ENCODE measurements at regions not wholly inside any gene's neighbourhood (a gene's known extent, or its start where the extent isn't known, plus 50 kb on each side); places are given as distances from the start of the nearest gene placed in this dataset.

DNA sequence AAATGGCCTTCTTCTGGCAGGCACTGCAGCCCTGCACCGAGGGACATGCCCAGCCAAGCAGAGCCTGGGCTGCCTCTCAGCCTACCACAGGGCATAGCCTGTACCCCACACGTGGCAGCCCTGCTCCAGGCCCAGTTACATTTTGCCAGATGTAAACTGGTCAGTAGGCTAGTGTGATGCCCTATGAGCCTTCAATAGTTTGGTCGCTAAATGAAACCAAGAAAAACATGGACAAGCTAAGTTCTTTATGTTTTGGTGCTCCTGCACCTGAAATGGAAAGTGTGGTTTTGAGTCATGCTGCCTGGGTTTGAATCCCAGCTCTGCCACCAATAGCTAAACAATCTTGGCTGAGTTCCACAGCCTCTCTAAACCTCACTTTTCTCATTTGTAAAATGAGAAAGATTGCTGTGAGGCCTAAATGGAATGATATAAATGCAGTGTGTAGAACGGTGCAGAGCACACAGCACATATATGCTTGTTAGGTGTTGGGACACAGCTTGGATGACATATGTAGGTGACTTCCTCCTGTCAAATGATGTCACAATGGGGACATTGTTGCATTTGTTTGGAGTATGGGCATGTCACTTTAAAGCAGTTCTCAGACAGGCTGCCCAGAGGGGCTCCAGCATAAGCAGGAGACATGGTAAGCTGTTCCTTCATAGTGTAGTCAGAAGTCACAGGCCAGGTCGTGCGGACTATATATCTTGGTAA lies 57.4 kb downstream of the ZBTB38 start:
- peaks cover 10% of the 10 kb centered on the region for H3K36me3 Mint-ChIP-seq (ENCODE audit: low read depth, unreplicated experiment)
- H3K4me1 ChIP-seq (ENCODE audit: insufficient read depth, low read length) = peaks cover 34% of the 10 kb centered on the region
- peaks cover 86% of the 10 kb centered on the region for H3K79me2 ChIP-seq (ENCODE audit: insufficient read depth, low read length)
- no peak overlapping the region for H3K27ac Mint-ChIP-seq (ENCODE audit: unreplicated experiment)
- H3K9me3 Mint-ChIP-seq (ENCODE audit: unreplicated experiment) = no peaks in the 10 kb centered on the region
- H2AFZ ChIP-seq (ENCODE audit: low read depth, low read length) = no peak overlapping the region
- no peaks in the 10 kb centered on the region for H3K27me3 ChIP-seq (ENCODE audit: insufficient read depth, low read length)
- no peak for TF ChIP-seq EZH2 (IDR thresholded peaks at IDR 0.05; ENCODE audit: insufficient read depth, low read length)
- TF ChIP-seq, protein P1, sequence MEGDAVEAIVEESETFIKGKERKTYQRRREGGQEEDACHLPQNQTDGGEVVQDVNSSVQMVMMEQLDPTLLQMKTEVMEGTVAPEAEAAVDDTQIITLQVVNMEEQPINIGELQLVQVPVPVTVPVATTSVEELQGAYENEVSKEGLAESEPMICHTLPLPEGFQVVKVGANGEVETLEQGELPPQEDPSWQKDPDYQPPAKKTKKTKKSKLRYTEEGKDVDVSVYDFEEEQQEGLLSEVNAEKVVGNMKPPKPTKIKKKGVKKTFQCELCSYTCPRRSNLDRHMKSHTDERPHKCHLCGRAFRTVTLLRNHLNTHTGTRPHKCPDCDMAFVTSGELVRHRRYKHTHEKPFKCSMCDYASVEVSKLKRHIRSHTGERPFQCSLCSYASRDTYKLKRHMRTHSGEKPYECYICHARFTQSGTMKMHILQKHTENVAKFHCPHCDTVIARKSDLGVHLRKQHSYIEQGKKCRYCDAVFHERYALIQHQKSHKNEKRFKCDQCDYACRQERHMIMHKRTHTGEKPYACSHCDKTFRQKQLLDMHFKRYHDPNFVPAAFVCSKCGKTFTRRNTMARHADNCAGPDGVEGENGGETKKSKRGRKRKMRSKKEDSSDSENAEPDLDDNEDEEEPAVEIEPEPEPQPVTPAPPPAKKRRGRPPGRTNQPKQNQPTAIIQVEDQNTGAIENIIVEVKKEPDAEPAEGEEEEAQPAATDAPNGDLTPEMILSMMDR (IDR thresholded peaks at IDR 0.05; ENCODE audit: insufficient read depth, low read depth, low read length) = no peak
- H3K27ac ChIP-seq (ENCODE audit: low read depth, low read length) = peak overlapping the region; percentile 40
- peaks cover 24% of the 10 kb centered on the region for H3K4me1 Mint-ChIP-seq (ENCODE audit: low read depth, unreplicated experiment)
- H3K27me3 Mint-ChIP-seq (ENCODE audit: low read depth, unreplicated experiment) = no peaks in the 10 kb centered on the region
- peaks cover 9% of the 10 kb centered on the region for H4K20me1 ChIP-seq (ENCODE audit: insufficient read depth, low read length)
- H3K4me3 Mint-ChIP-seq (ENCODE audit: unreplicated experiment) = no peak overlapping the region
- peaks cover 20% of the 10 kb centered on the region for H3K36me3 ChIP-seq (ENCODE audit: insufficient read depth, low read length)
- no peaks in the 10 kb centered on the region for H3K9me3 ChIP-seq (ENCODE audit: insufficient read depth, low read depth, low read length)
- FAIRE-seq (no peak), DNase-seq (ENCODE audit: low read depth) (peak; percentile 68)
- H3K9ac ChIP-seq (ENCODE audit: low read length) = peak overlapping the region; percentile 28
- no peak overlapping the region for H3K4me3 ChIP-seq (ENCODE audit: insufficient read depth, low read depth, low read length)
- peak overlapping the region; percentile 27 for H3K4me2 ChIP-seq (ENCODE audit: low read length)

DNA sequence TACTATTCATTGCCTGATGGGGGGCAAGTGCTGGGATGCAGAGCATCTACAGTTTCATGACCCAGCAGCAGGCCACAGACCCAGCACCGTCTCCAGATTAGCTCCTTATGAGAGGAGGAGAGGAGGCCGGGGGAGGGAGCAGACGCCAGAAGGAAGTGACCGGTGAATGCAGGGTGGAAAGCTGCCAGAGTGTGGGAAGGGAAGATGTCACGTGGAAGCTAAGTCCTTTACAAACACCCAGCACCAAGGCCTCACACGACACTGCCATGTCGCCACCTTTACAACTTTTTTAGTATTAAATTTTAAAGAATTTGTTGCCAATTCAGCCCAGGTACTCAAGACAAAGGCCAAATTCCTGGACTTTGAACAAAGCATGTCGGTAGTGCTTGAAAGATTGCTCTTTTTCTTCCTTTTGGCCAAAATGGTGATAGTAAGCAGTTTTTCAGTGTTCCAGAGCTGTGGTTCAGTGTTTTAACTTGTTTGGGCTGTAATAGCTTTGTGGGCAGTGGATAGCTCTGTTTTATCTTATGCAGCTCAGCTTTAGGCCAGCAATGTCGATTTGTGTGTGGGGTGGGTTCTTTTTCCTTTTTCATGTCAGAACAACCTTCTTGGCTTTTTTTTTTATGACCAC lies 58.2 kb downstream of the ZBTB38 start:
- peaks cover 9% of the 10 kb centered on the region for H4K20me1 ChIP-seq (ENCODE audit: insufficient read depth, low read length)
- no peak overlapping the region for H3K4me3 ChIP-seq (ENCODE audit: insufficient read depth, low read depth, low read length)
- H3K9me3 ChIP-seq (ENCODE audit: insufficient read depth, low read depth, low read length) = no peaks in the 10 kb centered on the region
- FAIRE-seq = no peak
- Mint-ChIP-seq H3K4me1 (ENCODE audit: low read depth, unreplicated experiment) (peaks cover 21% of the 10 kb centered on the region), H3K27me3 (ENCODE audit: low read depth, unreplicated experiment) (no peaks in the 10 kb centered on the region), H3K9me3 (ENCODE audit: unreplicated experiment) (no peaks in the 10 kb centered on the region), H3K36me3 (ENCODE audit: low read depth, unreplicated experiment) (peaks cover 10% of the 10 kb centered on the region), H3K27ac (ENCODE audit: unreplicated experiment) (peak overlapping the region; percentile 1), H3K4me3 (ENCODE audit: unreplicated experiment) (peak overlapping the region; percentile 27)
- no peak overlapping the region for H2AFZ ChIP-seq (ENCODE audit: low read depth, low read length)
- H3K79me2 ChIP-seq (ENCODE audit: insufficient read depth, low read length) = peaks cover 87% of the 10 kb centered on the region
- H3K9ac ChIP-seq (ENCODE audit: low read length) = peak overlapping the region; percentile 28
- H3K27me3 ChIP-seq (ENCODE audit: insufficient read depth, low read length) = no peaks in the 10 kb centered on the region
- peaks cover 30% of the 10 kb centered on the region for H3K4me1 ChIP-seq (ENCODE audit: insufficient read depth, low read length)
- TF ChIP-seq EZH2 (IDR thresholded peaks at IDR 0.05; ENCODE audit: insufficient read depth, low read length) = no peak
- TF ChIP-seq, protein P1 (IDR thresholded peaks at IDR 0.05; ENCODE audit: insufficient read depth, low read depth, low read length) = no peak
- H3K27ac ChIP-seq (ENCODE audit: low read depth, low read length) = peak overlapping the region; percentile 40
- H3K36me3 ChIP-seq (ENCODE audit: insufficient read depth, low read length) = peaks cover 20% of the 10 kb centered on the region
- DNase-seq (ENCODE audit: low read depth) = peak; percentile 75
- H3K4me2 ChIP-seq (ENCODE audit: low read length) = peak overlapping the region; percentile 27

DNA sequence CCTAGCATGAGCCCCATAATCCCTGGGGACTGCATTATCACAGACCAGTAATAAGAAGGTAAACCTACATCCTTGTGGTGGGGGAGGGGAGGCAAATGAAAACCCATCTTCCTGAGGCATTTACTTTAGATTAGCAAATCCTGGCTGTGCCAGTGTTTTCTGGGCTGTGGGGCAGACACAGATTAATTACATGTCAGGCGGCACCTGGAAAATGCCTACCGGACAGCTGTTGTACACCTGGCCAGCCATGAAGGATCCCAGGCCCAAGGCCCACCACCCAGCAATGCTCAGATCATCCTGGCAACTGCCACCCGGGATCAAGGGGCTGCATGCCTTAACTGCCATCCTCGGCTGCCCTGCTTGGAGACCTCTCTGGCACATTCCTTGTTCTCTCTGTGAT lies 59.1 kb upstream of the RASA2 start:
- FAIRE-seq (no peak), DNase-seq (ENCODE audit: low read depth) (no peak)
- Histone ChIP-seq H3K9ac (ENCODE audit: low read length) (no peak overlapping the region), H3K4me2 (ENCODE audit: low read length) (no peak overlapping the region), H3K27me3 (ENCODE audit: insufficient read depth, low read length) (no peaks in the 10 kb centered on the region), H2AFZ (ENCODE audit: low read depth, low read length) (no peak overlapping the region), H4K20me1 (ENCODE audit: insufficient read depth, low read length) (peaks cover 9% of the 10 kb centered on the region), H3K79me2 (ENCODE audit: insufficient read depth, low read length) (peaks cover 84% of the 10 kb centered on the region), H3K9me3 (ENCODE audit: insufficient read depth, low read depth, low read length) (no peaks in the 10 kb centered on the region), H3K36me3 (ENCODE audit: insufficient read depth, low read length) (peaks cover 28% of the 10 kb centered on the region), H3K4me1 (ENCODE audit: insufficient read depth, low read length) (peaks cover 19% of the 10 kb centered on the region), H3K27ac (ENCODE audit: low read depth, low read length) (no peak overlapping the region), H3K4me3 (ENCODE audit: insufficient read depth, low read depth, low read length) (no peak overlapping the region)
- Mint-ChIP-seq H3K27ac (ENCODE audit: unreplicated experiment) (no peak overlapping the region), H3K9me3 (ENCODE audit: unreplicated experiment) (no peaks in the 10 kb centered on the region), H3K4me3 (ENCODE audit: unreplicated experiment) (no peak overlapping the region), H3K27me3 (ENCODE audit: low read depth, unreplicated experiment) (no peaks in the 10 kb centered on the region), H3K4me1 (ENCODE audit: low read depth, unreplicated experiment) (peaks cover 17% of the 10 kb centered on the region), H3K36me3 (ENCODE audit: low read depth, unreplicated experiment) (peaks cover 14% of the 10 kb centered on the region)
- TF ChIP-seq, protein P1 (IDR thresholded peaks at IDR 0.05; ENCODE audit: insufficient read depth, low read depth, low read length) = no peak
- TF ChIP-seq EZH2 (IDR thresholded peaks at IDR 0.05; ENCODE audit: insufficient read depth, low read length) = no peak

Data from astrocyte (in vitro differentiated cells and primary cell).